DMS53 treated with DMSO at 0.1 percent for 48 hours (cell line): ENCODE measurements at regions not wholly inside any gene's neighbourhood (a gene's known extent, or its start where the extent isn't known, plus 50 kb on each side); places are given as distances from the start of the nearest gene placed in this dataset.
A peak's percentile ranks its signal among the peaks of the same experiment; 100 is the strongest.

Experiments
- DNase-seq: peaks from one replicate; lab custom pipeline; 2025; ENCODE audit not compliant: unreplicated experiment; lab: John Stamatoyannopoulos, UW

- DNase-seq, result no peak
These were observed 124.9 kb upstream of the ETAA1 start for GRCh38 chr2:67272195-67272594.

GRCh38 chr2:67277450-67277849, 119.7 kb upstream of the ETAA1 start:
- DNase-seq, result no peak

- no peak for DNase-seq
These were observed 116.0 kb upstream of the ETAA1 start for GRCh38 chr2:67281101-67281500.

- DNase-seq, result no peak
These were observed 113.5 kb upstream of the ETAA1 start for GRCh38 chr2:67283641-67284040.

GRCh38 chr2:67286981-67287759, 110.0 kb upstream of the ETAA1 start:
- no peak for DNase-seq

GRCh38 chr2:67289271-67289670, 107.9 kb upstream of the ETAA1 start:
- no peak for DNase-seq

- DNase-seq, result no peak
These were observed 107.2 kb upstream of the ETAA1 start for GRCh38 chr2:67289921-67290371.

GRCh38 chr2:67290451-67291290, 106.5 kb upstream of the ETAA1 start:
- DNase-seq, result no peak

- DNase-seq, result no peak
These were observed 102.9 kb upstream of the ETAA1 start for GRCh38 chr2:67294218-67294617.

GRCh38 chr2:67295406-67295805, 101.7 kb upstream of the ETAA1 start:
- DNase-seq, result no peak

GRCh38 chr2:67295851-67296250, 101.3 kb upstream of the ETAA1 start:
- no peak for DNase-seq

GRCh38 chr2:67304300-67304890, 92.7 kb upstream of the ETAA1 start:
- no peak for DNase-seq

- peak; percentile 76 for DNase-seq
These were observed 87.9 kb upstream of the ETAA1 start for GRCh38 chr2:67309281-67309680.

GRCh38 chr2:67311536-67311935, 85.6 kb upstream of the ETAA1 start:
- DNase-seq, result no peak

- no peak for DNase-seq
These were observed 84.3 kb upstream of the ETAA1 start for GRCh38 chr2:67312871-67313270.

GRCh38 chr2:67313536-67313935, 83.6 kb upstream of the ETAA1 start:
- no peak for DNase-seq

- no peak for DNase-seq
These were observed 79.1 kb upstream of the ETAA1 start for GRCh38 chr2:67318031-67318430.

- no peak for DNase-seq
These were observed 78.6 kb upstream of the ETAA1 start for GRCh38 chr2:67318563-67318962.

- no peak for DNase-seq
These were observed 78.1 kb upstream of the ETAA1 start for GRCh38 chr2:67318993-67319481.

- DNase-seq, result no peak
These were observed 76.1 kb upstream of the ETAA1 start for GRCh38 chr2:67320861-67321587.

- no peak for DNase-seq
These were observed 75.6 kb upstream of the ETAA1 start for GRCh38 chr2:67321588-67321903.
